OCI-LY7 (cell line): ENCODE measurements at regions not wholly inside any gene's neighbourhood (a gene's known extent, or its start where the extent isn't known, plus 50 kb on each side); places are given as distances from the start of the nearest gene placed in this dataset.

Experiments used
- EZH2phosphoT487 ChIP-seq: fragments of 200-600 bp; sonication (generic); IDR thresholded peaks from 2 replicates; pipeline ENCODE4 v1.6.1; 2018; ENCODE audit warnings: low read depth, borderline replicate concordance, mild to moderate bottlenecking, mixed run types, antibody characterized with exemption, low read length, moderate library complexity, mixed read lengths
- TF ChIP-seq, protein P1 (sequence below): fragments of 200-600 bp; sonication (generic); conservative IDR thresholded peaks from 2 replicates; pipeline ENCODE4 v1.5.1; 2014; ENCODE audit warnings: mild to moderate bottlenecking, antibody characterized with exemption, low read length, moderate library complexity, mixed read lengths

GRCh38 chr2:9744256-9745004 lies 98.8 kb upstream of the TAF1B start:
- TF ChIP-seq, protein P1, sequence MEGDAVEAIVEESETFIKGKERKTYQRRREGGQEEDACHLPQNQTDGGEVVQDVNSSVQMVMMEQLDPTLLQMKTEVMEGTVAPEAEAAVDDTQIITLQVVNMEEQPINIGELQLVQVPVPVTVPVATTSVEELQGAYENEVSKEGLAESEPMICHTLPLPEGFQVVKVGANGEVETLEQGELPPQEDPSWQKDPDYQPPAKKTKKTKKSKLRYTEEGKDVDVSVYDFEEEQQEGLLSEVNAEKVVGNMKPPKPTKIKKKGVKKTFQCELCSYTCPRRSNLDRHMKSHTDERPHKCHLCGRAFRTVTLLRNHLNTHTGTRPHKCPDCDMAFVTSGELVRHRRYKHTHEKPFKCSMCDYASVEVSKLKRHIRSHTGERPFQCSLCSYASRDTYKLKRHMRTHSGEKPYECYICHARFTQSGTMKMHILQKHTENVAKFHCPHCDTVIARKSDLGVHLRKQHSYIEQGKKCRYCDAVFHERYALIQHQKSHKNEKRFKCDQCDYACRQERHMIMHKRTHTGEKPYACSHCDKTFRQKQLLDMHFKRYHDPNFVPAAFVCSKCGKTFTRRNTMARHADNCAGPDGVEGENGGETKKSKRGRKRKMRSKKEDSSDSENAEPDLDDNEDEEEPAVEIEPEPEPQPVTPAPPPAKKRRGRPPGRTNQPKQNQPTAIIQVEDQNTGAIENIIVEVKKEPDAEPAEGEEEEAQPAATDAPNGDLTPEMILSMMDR: no peak
- no peak for TF ChIP-seq EZH2phosphoT487
